HG02610 (cell line): ENCODE measurements at regions not wholly inside any gene's neighbourhood (a gene's known extent, or its start where the extent isn't known, plus 50 kb on each side); places are given as distances from the start of the nearest gene placed in this dataset.
"Not testable (repeated sequence)": the region's sequence is repeated elsewhere in the genome, so short reads cannot be mapped to it uniquely, and the experiment has no call there.

ENCODE experiments used
- ATAC-seq: cut with Tn5 transposase; IDR thresholded peaks from one replicate; pipeline ENCODE4 v1.9.1; 2021; ENCODE audit warnings: mild to moderate bottlenecking, moderate library complexity; ENCODE audit not compliant: unreplicated experiment

- ATAC-seq, result no peak
These were observed 73.7 kb upstream of the DLG1 start for GRCh38 chr3:197372047-197372661.

GRCh38 chr3:197371591-197372046 is 73.2 kb upstream of the DLG1 start:
- no peak for ATAC-seq

- ATAC-seq, result no peak
These were observed 71.1 kb upstream of the DLG1 start for GRCh38 chr3:197369545-197369944.

- ATAC-seq, result no peak
These were observed 70.4 kb upstream of the DLG1 start for GRCh38 chr3:197368821-197369220.

GRCh38 chr3:197368330-197368729 is 69.9 kb upstream of the DLG1 start:
- no peak for ATAC-seq

GRCh38 chr3:197367081-197367780 is 68.8 kb upstream of the DLG1 start:
- no peak for ATAC-seq

- ATAC-seq, result no peak
These were observed 68.1 kb upstream of the DLG1 start for GRCh38 chr3:197366301-197367044.

GRCh38 chr3:197365586-197365985 is 67.2 kb upstream of the DLG1 start:
- ATAC-seq, result no peak

GRCh38 chr3:197364410-197365071 is 66.1 kb upstream of the DLG1 start:
- ATAC-seq, result no peak

GRCh38 chr3:197363553-197364409 is 65.4 kb upstream of the DLG1 start:
- ATAC-seq, result no peak

GRCh38 chr3:197362081-197362480 is 63.7 kb upstream of the DLG1 start:
- ATAC-seq, result no peak

GRCh38 chr3:197360095-197360494 is 61.7 kb upstream of the DLG1 start:
- ATAC-seq, result not testable (repeated sequence)

- ATAC-seq, result not testable (repeated sequence)
These were observed 61.1 kb upstream of the DLG1 start for GRCh38 chr3:197359476-197359875.

GRCh38 chr3:197356741-197357140 is 58.3 kb upstream of the DLG1 start:
- ATAC-seq, result no peak

- no peak for ATAC-seq
These were observed 57.9 kb upstream of the DLG1 start for GRCh38 chr3:197356275-197356674.

GRCh38 chr3:197355713-197356112 is 57.3 kb upstream of the DLG1 start:
- no peak for ATAC-seq

GRCh38 chr3:197354568-197355001 is 56.2 kb upstream of the DLG1 start:
- no peak for ATAC-seq

- no peak for ATAC-seq
These were observed 55.6 kb upstream of the DLG1 start for GRCh38 chr3:197353867-197354567.

GRCh38 chr3:197353001-197353866 is 54.8 kb upstream of the DLG1 start:
- no peak for ATAC-seq
